KMS-11 (cell line): ENCODE measurements at regions not wholly inside any gene's neighbourhood (a gene's known extent, or its start where the extent isn't known, plus 50 kb on each side); places are given as distances from the start of the nearest gene placed in this dataset.

Experiments
- H2AFZ ChIP-seq: fragments of 200-600 bp; sonication (generic); 2 replicates; pipeline ENCODE4 v1.6.1; 2016; ENCODE audit warnings: antibody characterized with exemption, mixed run types, low read depth
- H3K27ac ChIP-seq: fragments of 200-600 bp; sonication (generic); 2 replicates; pipeline ENCODE4 v1.6.1; 2016; ENCODE audit warnings: mild to moderate bottlenecking, mixed run types
- H3K27me3 ChIP-seq: fragments of 200-600 bp; sonication (generic); 2 replicates; pipeline ENCODE4 v1.6.1; 2017; ENCODE audit warnings: mild to moderate bottlenecking, low read depth, mixed run types, moderate library complexity; ENCODE audit not compliant: insufficient read depth
- H3K36me3 ChIP-seq: fragments of 200-600 bp; sonication (generic); 2 replicates; pipeline ENCODE4 v1.6.1; 2017; ENCODE audit warnings: mild to moderate bottlenecking, mixed run types; ENCODE audit not compliant: insufficient read depth
- H3K4me1 ChIP-seq: fragments of 200-600 bp; sonication (generic); 2 replicates; pipeline ENCODE4 v1.6.1; 2016; ENCODE audit warnings: mild to moderate bottlenecking, low read depth, mixed run types; ENCODE audit not compliant: poor library complexity, severe bottlenecking
- H3K4me2 ChIP-seq: fragments of 200-600 bp; sonication (generic); 2 replicates; pipeline ENCODE4 v1.7.0; 2016; ENCODE audit warnings: mild to moderate bottlenecking, mixed run types
- H3K4me3 ChIP-seq: fragments of 200-600 bp; sonication (generic); IDR thresholded peaks from 2 replicates; pipeline ENCODE4 v1.6.1; 2017; ENCODE audit warnings: low read depth, low read length, mixed read lengths; ENCODE audit not compliant: insufficient read depth
- H3K79me2 ChIP-seq: fragments of 200-600 bp; sonication (generic); 2 replicates; pipeline ENCODE4 v1.6.1; 2016; ENCODE audit warnings: low read depth, mixed run types; ENCODE audit not compliant: insufficient read depth
- H3K9ac ChIP-seq: fragments of 200-600 bp; sonication (generic); 2 replicates; pipeline ENCODE4 v1.6.1; 2016; ENCODE audit warnings: mild to moderate bottlenecking, mixed run types
- H4K20me1 ChIP-seq: fragments of 200-600 bp; sonication (generic); 2 replicates; pipeline ENCODE4 v1.6.1; 2016; ENCODE audit warnings: mild to moderate bottlenecking, mixed run types; ENCODE audit not compliant: insufficient read depth
- CTCF ChIP-seq: fragments of 200-600 bp; sonication (generic); conservative IDR thresholded peaks from 2 replicates; pipeline ENCODE4 v1.6.1; 2017; ENCODE audit warnings: low read depth, mild to moderate bottlenecking, antibody characterized with exemption, low read length, moderate library complexity, mixed read lengths

GRCh38 chr1:239436286-239436685 is 49.9 kb downstream of the CHRM3 start:
- no peaks in the 10 kb centered on the region for H3K4me1 ChIP-seq
- no peak overlapping the region for H3K9ac ChIP-seq
- H3K4me3 ChIP-seq, result no peak overlapping the region
- no peaks in the 10 kb centered on the region for H4K20me1 ChIP-seq
- no peak overlapping the region for H3K4me2 ChIP-seq
- H2AFZ ChIP-seq, result no peak overlapping the region
- TF ChIP-seq CTCF, result no peak
- no peak overlapping the region for H3K27ac ChIP-seq
- H3K79me2 ChIP-seq, result no peaks in the 10 kb centered on the region
- no peaks in the 10 kb centered on the region for H3K36me3 ChIP-seq
- no peaks in the 10 kb centered on the region for H3K27me3 ChIP-seq

- Histone ChIP-seq H3K27me3 (no peaks in the 10 kb centered on the region), H2AFZ (no peak overlapping the region), H3K4me1 (no peaks in the 10 kb centered on the region), H3K4me2 (no peak overlapping the region), H3K9ac (no peak overlapping the region), H3K4me3 (no peak overlapping the region), H3K79me2 (no peaks in the 10 kb centered on the region), H4K20me1 (no peaks in the 10 kb centered on the region), H3K36me3 (no peaks in the 10 kb centered on the region), H3K27ac (no peak overlapping the region)
- no peak for TF ChIP-seq CTCF
Measured at GRCh38 chr1:239437822-239438221, 51.5 kb downstream of the CHRM3 start.

- Histone ChIP-seq H2AFZ (no peak overlapping the region), H4K20me1 (no peaks in the 10 kb centered on the region), H3K4me3 (no peak overlapping the region), H3K9ac (no peak overlapping the region), H3K4me2 (no peak overlapping the region), H3K27me3 (no peaks in the 10 kb centered on the region), H3K36me3 (no peaks in the 10 kb centered on the region), H3K27ac (no peak overlapping the region), H3K4me1 (no peaks in the 10 kb centered on the region), H3K79me2 (no peaks in the 10 kb centered on the region)
- TF ChIP-seq CTCF, result no peak
Measured at GRCh38 chr1:239438891-239439290, 52.5 kb downstream of the CHRM3 start.

GRCh38 chr1:239443361-239443760 is 57.0 kb downstream of the CHRM3 start:
- H4K20me1 ChIP-seq, result no peaks in the 10 kb centered on the region
- no peak for TF ChIP-seq CTCF
- H3K4me1 ChIP-seq, result no peaks in the 10 kb centered on the region
- H3K9ac ChIP-seq, result no peak overlapping the region
- no peak overlapping the region for H3K27ac ChIP-seq
- no peak overlapping the region for H2AFZ ChIP-seq
- no peak overlapping the region for H3K4me3 ChIP-seq
- H3K4me2 ChIP-seq, result no peak overlapping the region
- H3K36me3 ChIP-seq, result no peaks in the 10 kb centered on the region
- no peaks in the 10 kb centered on the region for H3K27me3 ChIP-seq
- H3K79me2 ChIP-seq, result no peaks in the 10 kb centered on the region

- Histone ChIP-seq H3K79me2 (no peaks in the 10 kb centered on the region), H3K4me1 (no peaks in the 10 kb centered on the region), H3K27me3 (no peaks in the 10 kb centered on the region), H3K27ac (no peak overlapping the region), H3K4me3 (no peak overlapping the region), H3K36me3 (no peaks in the 10 kb centered on the region), H4K20me1 (no peaks in the 10 kb centered on the region), H3K4me2 (no peak overlapping the region), H3K9ac (no peak overlapping the region), H2AFZ (no peak overlapping the region)
- TF ChIP-seq CTCF, result no peak
Measured at GRCh38 chr1:239446611-239447010, 60.2 kb downstream of the CHRM3 start.
